Mesenchymal stem cell (in vitro differentiated cells and primary cell): ENCODE measurements at regions not wholly inside any gene's neighbourhood (a gene's known extent, or its start where the extent isn't known, plus 50 kb on each side); places are given as distances from the start of the nearest gene placed in this dataset.
"Not testable (repeated sequence)": the region's sequence is repeated elsewhere in the genome, so short reads cannot be mapped to it uniquely, and the experiment has no call there.

Experiments
- DNase-seq: peaks from one replicate; pipeline ENCODE4 v3.0.0-alpha.2; 2013
- H2AFZ ChIP-seq: one replicate; pipeline ENCODE4 v1.6.1; 2013; ENCODE audit warnings: low read depth, mild to moderate bottlenecking, control low read depth, inconsistent platforms, low read length, moderate library complexity
- H2AK5ac ChIP-seq: 2 replicates; pipeline ENCODE4 v1.6.1; 2013; ENCODE audit warnings: low read length, moderate library complexity, mild to moderate bottlenecking, inconsistent platforms; ENCODE audit not compliant: severe bottlenecking
- H2BK120ac ChIP-seq: one replicate; pipeline ENCODE4 v1.6.1; 2013; ENCODE audit warnings: low read depth, mild to moderate bottlenecking, inconsistent platforms, low read length, moderate library complexity
- H2BK12ac ChIP-seq, 2 experiments: one replicate each; pipeline ENCODE4 v1.6.1; 2013; ENCODE audit warnings: inconsistent platforms in 2 of 2, low read length in 2 of 2, mild to moderate bottlenecking in 2 of 2, moderate library complexity in 2 of 2, control low read depth in 1 of 2
- H2BK15ac ChIP-seq: one replicate; pipeline ENCODE4 v1.6.1; 2013; ENCODE audit warnings: mild to moderate bottlenecking, low read depth, inconsistent platforms; ENCODE audit not compliant: poor library complexity, severe bottlenecking
- H2BK5ac ChIP-seq: 2 replicates; pipeline ENCODE4 v1.6.1; 2013; ENCODE audit warnings: low read depth, mild to moderate bottlenecking, low read length, control low read depth, inconsistent platforms; ENCODE audit not compliant: poor library complexity, severe bottlenecking
- H3K14ac ChIP-seq, 2 experiments: one replicate each; pipeline ENCODE4 v1.6.1; 2013; ENCODE audit warnings: inconsistent platforms in 2 of 2, low read length in 2 of 2, control low read depth in 1 of 2, mild to moderate bottlenecking in 1 of 2, moderate library complexity in 1 of 2
- H3K18ac ChIP-seq, 2 experiments: one replicate each; pipeline ENCODE4 v1.6.1; 2013; ENCODE audit warnings: inconsistent platforms in 2 of 2, low read length in 2 of 2, control low read depth in 1 of 2, low read depth in 1 of 2, mild to moderate bottlenecking in 1 of 2
- H3K23ac ChIP-seq, 2 experiments: one replicate each; pipeline ENCODE4 v1.6.1; 2013; ENCODE audit warnings: inconsistent platforms in 2 of 2, low read length in 2 of 2, mild to moderate bottlenecking in 2 of 2, moderate library complexity in 2 of 2, control low read depth in 1 of 2
- H3K27ac ChIP-seq: 2 replicates; pipeline ENCODE4 v1.5.1; 2013; ENCODE audit warnings: mild to moderate bottlenecking, moderate library complexity, low read length, control low read depth, inconsistent platforms; ENCODE audit not compliant: poor library complexity, severe bottlenecking
- H3K27me3 ChIP-seq, 2 experiments: 2 replicates each; pipeline versions ENCODE4 v1.6.1 to v1.7.0; 2013; ENCODE audit warnings: low read length in 2 of 2, mild to moderate bottlenecking in 2 of 2, moderate library complexity in 2 of 2, control low read depth in 1 of 2, inconsistent platforms in 1 of 2; ENCODE audit not compliant: control insufficient read depth in 1 of 2, insufficient read depth in 1 of 2
- H3K36me3 ChIP-seq, 2 experiments: 2 replicates each; pipeline versions ENCODE4 v1.6.1 to v1.7.0; 2013; ENCODE audit warnings: low read length in 2 of 2, control low read depth in 1 of 2, inconsistent platforms in 1 of 2, low read depth in 1 of 2, mild to moderate bottlenecking in 1 of 2; ENCODE audit not compliant: insufficient read depth in 2 of 2, control insufficient read depth in 1 of 2
- H3K4ac ChIP-seq, 2 experiments: one replicate each; pipeline ENCODE4 v1.6.1; 2013; ENCODE audit warnings: inconsistent platforms in 2 of 2, low read length in 2 of 2, mild to moderate bottlenecking in 2 of 2, moderate library complexity in 2 of 2, control low read depth in 1 of 2, low read depth in 1 of 2
- H3K4me1 ChIP-seq: 2 replicates; pipeline ENCODE4 v1.6.1; 2013; ENCODE audit warnings: low read depth, low read length, control low read depth; ENCODE audit not compliant: control insufficient read depth, insufficient read depth
- H3K4me2 ChIP-seq: 2 replicates; pipeline ENCODE4 v1.6.1; 2013; ENCODE audit warnings: low read length, mild to moderate bottlenecking, inconsistent platforms; ENCODE audit not compliant: poor library complexity, severe bottlenecking
- H3K4me3 ChIP-seq, 2 experiments: 2 replicates each; pipeline versions ENCODE4 v1.5.1 to v1.7.0; 2013; ENCODE audit warnings: low read length in 2 of 2, mild to moderate bottlenecking in 2 of 2, control low read depth in 1 of 2, low read depth in 1 of 2; ENCODE audit not compliant: insufficient read depth in 1 of 2
- H3K79me1 ChIP-seq: replicated peaks from 2 replicates; pipeline ENCODE4 v1.6.1; 2013; ENCODE audit warnings: mild to moderate bottlenecking, control low read depth, low read length, inconsistent platforms; ENCODE audit not compliant: poor library complexity, severe bottlenecking
- H3K9ac ChIP-seq: 2 replicates; pipeline ENCODE4 v1.7.0; 2013; ENCODE audit warnings: mild to moderate bottlenecking, low read length, moderate library complexity
- H3K9me3 ChIP-seq: 2 replicates; pipeline ENCODE4 v1.7.0; 2013; ENCODE audit warnings: mild to moderate bottlenecking, low read length; ENCODE audit not compliant: control insufficient read depth
- H4K8ac ChIP-seq: one replicate; pipeline ENCODE4 v1.6.1; 2013; ENCODE audit warnings: inconsistent platforms, mild to moderate bottlenecking, low read length, moderate library complexity
- H4K91ac ChIP-seq: one replicate; pipeline ENCODE4 v1.6.1; 2013; ENCODE audit warnings: mild to moderate bottlenecking, low read length, inconsistent platforms
- WGBS: methylation state at CpG from one replicate; pipeline ENCODE4 v1.1.7; 2013; ENCODE audit warnings: mixed read lengths; 5-methylcytosine and 5-hydroxymethylcytosine counted together

- not testable (repeated sequence) for H3K4ac ChIP-seq, H3K36me3 ChIP-seq, H2BK15ac ChIP-seq, H4K91ac ChIP-seq, H2BK12ac ChIP-seq, H2AFZ ChIP-seq, H3K79me1 ChIP-seq, H3K14ac ChIP-seq, H3K9ac ChIP-seq, DNase-seq, H3K27me3 ChIP-seq, H3K18ac ChIP-seq, H2AK5ac ChIP-seq, H2BK120ac ChIP-seq, H3K23ac ChIP-seq, H4K8ac ChIP-seq, H3K4me3 ChIP-seq, H3K27ac ChIP-seq, H3K4me2 ChIP-seq, H2BK5ac ChIP-seq, H3K4me1 ChIP-seq, H3K9me3 ChIP-seq
- WGBS = no CpG with 5 or more reads among the region's 8 CpGs
Observed at GRCh38 chr15:31707944-31708702, 322.2 kb upstream of the CHRNA7 start.

DNA sequence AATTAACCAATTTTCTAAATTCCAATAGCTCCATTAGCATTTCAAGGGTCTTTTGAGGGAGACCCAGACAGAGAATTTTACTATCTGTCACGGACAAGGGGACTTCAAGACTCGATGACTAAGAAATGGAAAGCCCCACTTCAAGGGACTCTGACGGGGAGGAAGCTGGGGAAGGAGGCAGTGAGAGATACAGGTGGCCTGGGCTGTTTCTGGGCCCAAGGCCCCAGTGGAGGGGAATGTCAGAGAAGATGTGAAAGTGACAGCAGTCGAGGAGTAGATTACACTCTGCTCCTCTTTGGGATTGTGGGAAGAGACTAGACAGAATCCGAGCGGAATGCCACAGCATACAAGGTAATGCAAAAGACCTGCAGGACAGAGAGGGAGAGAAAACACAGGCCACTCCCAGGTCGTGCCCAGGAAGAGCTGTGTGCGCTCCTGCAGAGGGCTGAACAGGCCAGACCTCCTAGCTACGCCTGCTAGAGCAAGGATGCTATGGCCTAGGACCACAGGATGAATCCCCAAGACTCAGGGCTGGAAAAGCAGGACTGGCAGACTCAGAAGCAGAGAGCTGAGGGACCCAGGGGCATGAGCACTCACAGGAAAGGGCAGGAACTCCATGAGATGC, 321.5 kb upstream of the CHRNA7 start:
- H2AK5ac ChIP-seq, DNase-seq, H4K8ac ChIP-seq, H2BK15ac ChIP-seq, H3K9ac ChIP-seq, H2BK120ac ChIP-seq, H3K27ac ChIP-seq, H3K4me3 ChIP-seq, H3K4me1 ChIP-seq, H3K27me3 ChIP-seq, H2BK5ac ChIP-seq, H3K14ac ChIP-seq, H3K36me3 ChIP-seq, H4K91ac ChIP-seq, H3K18ac ChIP-seq, H3K4ac ChIP-seq, H3K9me3 ChIP-seq, H3K79me1 ChIP-seq, H2BK12ac ChIP-seq, H3K4me2 ChIP-seq, H3K23ac ChIP-seq, H2AFZ ChIP-seq: not testable (repeated sequence)
- WGBS = 8% methylated on average over 2 of the region's 9 CpGs

- H2BK120ac ChIP-seq, H2BK12ac ChIP-seq, H3K27me3 ChIP-seq, H3K14ac ChIP-seq, H2BK5ac ChIP-seq, H3K27ac ChIP-seq, H4K91ac ChIP-seq, H3K79me1 ChIP-seq, H4K8ac ChIP-seq, H3K36me3 ChIP-seq, H3K9me3 ChIP-seq, DNase-seq, H3K9ac ChIP-seq, H2AK5ac ChIP-seq, H3K4me2 ChIP-seq, H3K4me3 ChIP-seq, H3K4ac ChIP-seq, H3K4me1 ChIP-seq, H2AFZ ChIP-seq, H3K18ac ChIP-seq, H2BK15ac ChIP-seq, H3K23ac ChIP-seq: not testable (repeated sequence)
- no CpG with 5 or more reads among the region's 3 CpGs for WGBS
Observed at GRCh38 chr15:31709479-31709878, 320.8 kb upstream of the CHRNA7 start.

DNA sequence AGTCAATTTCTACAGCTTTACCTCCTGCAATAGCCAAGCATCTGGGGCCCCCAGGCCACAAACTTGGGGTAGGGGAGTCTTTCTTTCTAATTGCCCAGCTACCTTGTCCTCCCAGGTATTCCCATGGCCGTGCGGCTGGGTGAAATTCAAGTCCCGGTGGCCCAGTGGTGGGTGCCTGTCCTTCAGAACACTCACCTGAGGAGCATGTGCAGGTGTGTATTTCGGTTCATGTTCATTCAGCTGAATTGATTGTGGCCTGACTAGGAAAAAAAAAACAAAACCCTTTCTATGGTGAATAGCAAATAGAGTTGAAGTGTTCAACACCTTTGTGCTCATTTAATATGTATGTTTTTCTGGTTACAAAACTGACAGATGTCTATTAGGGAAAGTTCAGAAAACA, 319.5 kb upstream of the CHRNA7 start:
- H3K23ac ChIP-seq, H2AK5ac ChIP-seq, H3K4ac ChIP-seq, H4K8ac ChIP-seq, H2BK15ac ChIP-seq, H2BK12ac ChIP-seq, DNase-seq, H3K9ac ChIP-seq, H3K27me3 ChIP-seq, H3K9me3 ChIP-seq, H3K18ac ChIP-seq, H2AFZ ChIP-seq, H3K4me3 ChIP-seq, H3K14ac ChIP-seq, H3K27ac ChIP-seq, H3K79me1 ChIP-seq, H2BK5ac ChIP-seq, H4K91ac ChIP-seq, H3K36me3 ChIP-seq, H3K4me2 ChIP-seq, H3K4me1 ChIP-seq, H2BK120ac ChIP-seq: not testable (repeated sequence)
- whole genome bisulfite sequencing = no CpG with 5 or more reads among the region's 4 CpGs
